GM23338 (cell line): ENCODE measurements at regions not wholly inside any gene's neighbourhood (a gene's known extent, or its start where the extent isn't known, plus 50 kb on each side); places are given as distances from the start of the nearest gene placed in this dataset.

Experiments used
- ATAC-seq: fragments of 200-7000 bp; cut with Tn5 transposase; 3 replicates; pipeline ENCODE4 v1.9.1; 2020
- DNase-seq: peaks from one replicate; pipeline ENCODE4 v3.0.0-alpha.2; 2015; ENCODE audit warnings: low spot score
- H2AFZ ChIP-seq: fragments of 200-600 bp; sonication (generic); 2 replicates; pipeline ENCODE4 v1.8.0; 2016; ENCODE audit warnings: antibody characterized with exemption, mild to moderate bottlenecking, moderate library complexity
- H3F3A ChIP-seq: fragments of 200-600 bp; sonication (generic); replicated peaks from 2 replicates; pipeline ENCODE4 v1.8.0; 2017; ENCODE audit warnings: antibody characterized with exemption, mixed run types, low read depth
- H3K27ac ChIP-seq: fragments of 200-600 bp; sonication (generic); 2 replicates; pipeline ENCODE4 v1.6.1; 2016; ENCODE audit warnings: low read depth
- H3K27me3 ChIP-seq: fragments of 200-600 bp; sonication (generic); 2 replicates; pipeline ENCODE4 v1.8.0; 2016; ENCODE audit warnings: mild to moderate bottlenecking, mixed run types, moderate library complexity; ENCODE audit not compliant: insufficient read depth
- H3K36me3 ChIP-seq: fragments of 200-600 bp; sonication (generic); 2 replicates; pipeline ENCODE4 v1.8.0; 2016; ENCODE audit warnings: mild to moderate bottlenecking; ENCODE audit not compliant: insufficient read depth
- H3K4me1 ChIP-seq: fragments of 200-600 bp; sonication (generic); 2 replicates; pipeline ENCODE4 v1.8.0; 2016; ENCODE audit warnings: mild to moderate bottlenecking, moderate library complexity; ENCODE audit not compliant: insufficient read depth
- H3K4me2 ChIP-seq: fragments of 200-600 bp; sonication (generic); 2 replicates; pipeline ENCODE4 v1.7.1; 2017; ENCODE audit warnings: mixed run types
- H3K4me3 ChIP-seq: fragments of 200-600 bp; sonication (generic); 2 replicates; pipeline ENCODE4 v1.6.1; 2016; ENCODE audit warnings: mixed run types
- H3K79me2 ChIP-seq: fragments of 200-600 bp; sonication (generic); replicated peaks from 2 replicates; pipeline ENCODE4 v1.8.0; 2017; ENCODE audit warnings: mild to moderate bottlenecking; ENCODE audit not compliant: insufficient read depth
- H3K9me2 ChIP-seq: fragments of 200-600 bp; sonication (generic); 2 replicates; pipeline ENCODE4 v1.8.0; 2017; ENCODE audit not compliant: insufficient read depth
- H4K20me1 ChIP-seq: fragments of 200-600 bp; sonication (generic); replicated peaks from 2 replicates; pipeline ENCODE4 v1.8.0; 2017; ENCODE audit warnings: mild to moderate bottlenecking; ENCODE audit not compliant: insufficient read depth
- H3K27ac Mint-ChIP-seq: 2 replicates; pipeline ENCODE4 v1.8.0; 2020; ENCODE audit warnings: inconsistent platforms, mild to moderate bottlenecking, moderate library complexity, mixed read lengths
- H3K27me3 Mint-ChIP-seq: 3 replicates; pipeline ENCODE4 v1.8.0; 2022; ENCODE audit warnings: low read depth, mild to moderate bottlenecking, moderate library complexity, mixed read lengths, inconsistent platforms; ENCODE audit not compliant: insufficient read depth, poor library complexity
- H3K36me3 Mint-ChIP-seq: 3 replicates; pipeline ENCODE4 v1.8.0; 2021; ENCODE audit warnings: low read depth, mild to moderate bottlenecking, inconsistent platforms, moderate library complexity, mixed read lengths
- H3K4me1 Mint-ChIP-seq: 3 replicates; pipeline ENCODE4 v1.8.0; 2020; ENCODE audit warnings: mild to moderate bottlenecking, inconsistent platforms, mixed read lengths
- H3K4me3 Mint-ChIP-seq: 3 replicates; pipeline ENCODE4 v1.8.0; 2021; ENCODE audit warnings: moderate library complexity, mild to moderate bottlenecking, inconsistent platforms, mixed read lengths
- H3K9me3 Mint-ChIP-seq: 3 replicates; pipeline ENCODE4 v1.8.0; 2020; ENCODE audit warnings: moderate library complexity, mild to moderate bottlenecking, inconsistent platforms, mixed read lengths
- CREB1 ChIP-seq: fragments of 250-450 bp; sonication (Bioruptor Pico); IDR thresholded peaks from 2 replicates; pipeline ENCODE4 v1.5.0; 2020; ENCODE audit warnings: low read depth, mild to moderate bottlenecking, moderate library complexity
- CTCF ChIP-seq, 2 experiments: fragments of 200-600 bp in 1 of 2; sonication (generic) in 1 of 2; conservative IDR thresholded peaks; 2 replicates each; pipeline versions ENCODE4 v1.5.1 to v1.6.1; 2016 to 2017; ENCODE audit warnings: antibody characterized with exemption in 2 of 2, low read depth in 2 of 2, mild to moderate bottlenecking in 2 of 2, moderate library complexity in 1 of 2
- ETS1 ChIP-seq: IDR thresholded peaks from 2 replicates; pipeline ENCODE4 v1.6.1; 2016; ENCODE audit warnings: antibody characterized with exemption
- NANOG ChIP-seq: IDR thresholded peaks from 2 replicates; pipeline ENCODE4 v1.6.1; 2016; ENCODE audit warnings: antibody characterized with exemption, borderline replicate concordance
- POLR2AphosphoS5 ChIP-seq: IDR thresholded peaks from 2 replicates; pipeline ENCODE4 v1.6.1; 2016; ENCODE audit warnings: antibody characterized with exemption, low read depth
- REST ChIP-seq: IDR thresholded peaks from one replicate; pipeline ENCODE4 v1.6.1; 2018; ENCODE audit warnings: antibody characterized with exemption; ENCODE audit not compliant: unreplicated experiment
- STAT1 ChIP-seq: IDR thresholded peaks from one replicate; pipeline ENCODE4 v1.6.1; 2016; ENCODE audit warnings: antibody characterized with exemption; ENCODE audit not compliant: unreplicated experiment
- TF ChIP-seq, protein P1 (sequence below): fragments of 250-450 bp; sonication (Bioruptor Pico); IDR thresholded peaks from 2 replicates; pipeline ENCODE4 v1.5.0; 2020; ENCODE audit warnings: mild to moderate bottlenecking, moderate library complexity

DNA sequence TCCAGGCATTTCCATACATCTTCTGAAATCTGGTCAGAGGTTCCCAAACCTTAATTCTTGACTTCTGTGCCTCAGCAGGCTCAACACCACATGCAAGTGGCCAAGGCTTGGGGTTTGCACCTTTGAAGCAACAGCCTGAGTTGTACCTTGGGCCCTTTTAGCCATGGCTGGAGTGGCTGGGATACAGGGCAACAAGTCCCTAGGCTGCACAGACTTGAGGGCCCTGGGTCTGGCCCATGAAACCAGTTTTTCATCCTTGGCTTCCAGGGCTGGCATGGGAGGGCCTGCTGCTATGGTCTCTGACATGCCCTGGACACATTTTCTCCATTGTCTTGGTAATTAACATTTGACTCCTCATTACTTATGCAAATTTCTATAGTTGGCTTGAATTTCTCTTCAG, 988.8 kb upstream of the CNTNAP5 start (continued):
- TF ChIP-seq, protein P1, sequence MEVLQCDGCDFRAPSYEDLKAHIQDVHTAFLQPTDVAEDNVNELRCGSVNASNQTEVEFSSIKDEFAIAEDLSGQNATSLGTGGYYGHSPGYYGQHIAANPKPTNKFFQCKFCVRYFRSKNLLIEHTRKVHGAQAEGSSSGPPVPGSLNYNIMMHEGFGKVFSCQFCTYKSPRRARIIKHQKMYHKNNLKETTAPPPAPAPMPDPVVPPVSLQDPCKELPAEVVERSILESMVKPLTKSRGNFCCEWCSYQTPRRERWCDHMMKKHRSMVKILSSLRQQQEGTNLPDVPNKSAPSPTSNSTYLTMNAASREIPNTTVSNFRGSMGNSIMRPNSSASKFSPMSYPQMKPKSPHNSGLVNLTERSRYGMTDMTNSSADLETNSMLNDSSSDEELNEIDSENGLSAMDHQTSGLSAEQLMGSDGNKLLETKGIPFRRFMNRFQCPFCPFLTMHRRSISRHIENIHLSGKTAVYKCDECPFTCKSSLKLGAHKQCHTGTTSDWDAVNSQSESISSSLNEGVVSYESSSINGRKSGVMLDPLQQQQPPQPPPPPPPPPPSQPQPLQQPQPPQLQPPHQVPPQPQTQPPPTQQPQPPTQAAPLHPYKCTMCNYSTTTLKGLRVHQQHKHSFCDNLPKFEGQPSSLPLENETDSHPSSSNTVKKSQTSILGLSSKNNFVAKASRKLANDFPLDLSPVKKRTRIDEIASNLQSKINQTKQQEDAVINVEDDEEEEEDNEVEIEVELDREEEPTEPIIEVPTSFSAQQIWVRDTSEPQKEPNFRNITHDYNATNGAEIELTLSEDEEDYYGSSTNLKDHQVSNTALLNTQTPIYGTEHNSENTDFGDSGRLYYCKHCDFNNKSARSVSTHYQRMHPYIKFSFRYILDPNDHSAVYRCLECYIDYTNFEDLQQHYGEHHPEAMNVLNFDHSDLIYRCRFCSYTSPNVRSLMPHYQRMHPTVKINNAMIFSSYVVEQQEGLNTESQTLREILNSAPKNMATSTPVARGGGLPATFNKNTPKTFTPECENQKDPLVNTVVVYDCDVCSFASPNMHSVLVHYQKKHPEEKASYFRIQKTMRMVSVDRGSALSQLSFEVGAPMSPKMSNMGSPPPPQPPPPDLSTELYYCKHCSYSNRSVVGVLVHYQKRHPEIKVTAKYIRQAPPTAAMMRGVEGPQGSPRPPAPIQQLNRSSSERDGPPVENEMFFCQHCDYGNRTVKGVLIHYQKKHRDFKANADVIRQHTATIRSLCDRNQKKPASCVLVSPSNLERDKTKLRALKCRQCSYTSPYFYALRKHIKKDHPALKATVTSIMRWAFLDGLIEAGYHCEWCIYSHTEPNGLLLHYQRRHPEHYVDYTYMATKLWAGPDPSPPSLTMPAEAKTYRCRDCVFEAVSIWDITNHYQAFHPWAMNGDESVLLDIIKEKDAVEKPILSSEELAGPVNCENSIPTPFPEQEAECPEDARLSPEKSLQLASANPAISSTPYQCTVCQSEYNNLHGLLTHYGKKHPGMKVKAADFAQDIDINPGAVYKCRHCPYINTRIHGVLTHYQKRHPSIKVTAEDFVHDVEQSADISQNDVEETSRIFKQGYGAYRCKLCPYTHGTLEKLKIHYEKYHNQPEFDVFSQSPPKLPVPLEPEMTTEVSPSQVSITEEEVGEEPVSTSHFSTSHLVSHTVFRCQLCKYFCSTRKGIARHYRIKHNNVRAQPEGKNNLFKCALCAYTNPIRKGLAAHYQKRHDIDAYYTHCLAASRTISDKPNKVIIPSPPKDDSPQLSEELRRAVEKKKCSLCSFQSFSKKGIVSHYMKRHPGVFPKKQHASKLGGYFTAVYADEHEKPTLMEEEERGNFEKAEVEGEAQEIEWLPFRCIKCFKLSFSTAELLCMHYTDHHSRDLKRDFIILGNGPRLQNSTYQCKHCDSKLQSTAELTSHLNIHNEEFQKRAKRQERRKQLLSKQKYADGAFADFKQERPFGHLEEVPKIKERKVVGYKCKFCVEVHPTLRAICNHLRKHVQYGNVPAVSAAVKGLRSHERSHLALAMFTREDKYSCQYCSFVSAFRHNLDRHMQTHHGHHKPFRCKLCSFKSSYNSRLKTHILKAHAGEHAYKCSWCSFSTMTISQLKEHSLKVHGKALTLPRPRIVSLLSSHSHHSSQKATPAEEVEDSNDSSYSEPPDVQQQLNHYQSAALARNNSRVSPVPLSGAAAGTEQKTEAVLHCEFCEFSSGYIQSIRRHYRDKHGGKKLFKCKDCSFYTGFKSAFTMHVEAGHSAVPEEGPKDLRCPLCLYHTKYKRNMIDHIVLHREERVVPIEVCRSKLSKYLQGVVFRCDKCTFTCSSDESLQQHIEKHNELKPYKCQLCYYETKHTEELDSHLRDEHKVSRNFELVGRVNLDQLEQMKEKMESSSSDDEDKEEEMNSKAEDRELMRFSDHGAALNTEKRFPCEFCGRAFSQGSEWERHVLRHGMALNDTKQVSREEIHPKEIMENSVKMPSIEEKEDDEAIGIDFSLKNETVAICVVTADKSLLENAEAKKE (CRISPR knock-in tag): no peak
- TF ChIP-seq CREB1 (CRISPR knock-in tag) (no peak), ETS1 (no peak), STAT1 (no peak), CTCF (conservative IDR thresholded peaks at IDR 0.05; ENCODE audit: low read depth in 2 of 2) (no peak), NANOG (no peak)

- peaks cover 7% of the 10 kb centered on the region for H3K36me3 Mint-ChIP-seq
- no peaks in the 10 kb centered on the region for H3K4me1 Mint-ChIP-seq
- H3K79me2 ChIP-seq: no peaks in the 10 kb centered on the region
- no peaks in the 10 kb centered on the region for H3F3A ChIP-seq
- no peak overlapping the region for H3K4me3 ChIP-seq
- no peaks in the 10 kb centered on the region for H3K9me2 ChIP-seq
- no peak overlapping the region for H3K4me3 Mint-ChIP-seq
- no peaks in the 10 kb centered on the region for H3K36me3 ChIP-seq
- H3K27me3 ChIP-seq: no peaks in the 10 kb centered on the region
- H3K27ac Mint-ChIP-seq: no peak overlapping the region
- H3K4me2 ChIP-seq: no peak overlapping the region
- DNase-seq (no peak), ATAC-seq (no peak)
- no peak overlapping the region for H3K27ac ChIP-seq
- no peaks in the 10 kb centered on the region for H3K4me1 ChIP-seq
- H4K20me1 ChIP-seq: no peaks in the 10 kb centered on the region
- no peak overlapping the region for H2AFZ ChIP-seq
- peaks cover 9% of the 10 kb centered on the region for H3K9me3 Mint-ChIP-seq
- H3K27me3 Mint-ChIP-seq: no peaks in the 10 kb centered on the region
- TF ChIP-seq NANOG: no peak
- TF ChIP-seq STAT1: no peak
- no peak for TF ChIP-seq CTCF (conservative IDR thresholded peaks at IDR 0.05; ENCODE audit: low read depth in 2 of 2)
- TF ChIP-seq REST: no peak
- no peak for TF ChIP-seq CREB1 (CRISPR knock-in tag)
- no peak for TF ChIP-seq POLR2AphosphoS5
Measured at GRCh38 chr2:123040506-123040905, 984.6 kb upstream of the CNTNAP5 start.
